Right ventricle myocardium superior (tissue), 1 donor: ENCODE measurements at regions not wholly inside any gene's neighbourhood (a gene's known extent, or its start where the extent isn't known, plus 50 kb on each side); places are given as distances from the start of the nearest gene placed in this dataset.
"Not testable (repeated sequence)": the region's sequence is repeated elsewhere in the genome, so short reads cannot be mapped to it uniquely, and the experiment has no call there.

Source experiments
- ATAC-seq: fragments of 200-7000 bp; cut with Tn5 transposase; one replicate; pipeline ENCODE4 v1.9.1; 2020; ENCODE audit warnings: mild to moderate bottlenecking; ENCODE audit not compliant: poor library complexity
- DNase-seq: peaks from one replicate; pipeline ENCODE4 v3.0.0-alpha.2; 2020
- intact Hi-C: fragments of 100-400 bp; cut with DNase I; formaldehyde crosslinking; loops from one replicate; pipeline ENCODE4 v1.11.2; 2022
- donor health status: DM: no; HTN: yes; CAD: no; lungs with severe emphysema.

GRCh38 chr4:188411805-188412204 is 272.6 kb downstream of the TRIML1 start:
- DNase-seq, result no peak
- intact Hi-C loops, result no loop called here
- no peak for ATAC-seq

- no peak for ATAC-seq
- intact Hi-C loops, result no loop called here
- no peak for DNase-seq
These were observed 273.3 kb downstream of the TRIML1 start for GRCh38 chr4:188412499-188412898.

- intact Hi-C loops, result no loop called here
- no peak for DNase-seq
- no peak for ATAC-seq
These were observed 275.2 kb downstream of the TRIML1 start for GRCh38 chr4:188414441-188414840.

GRCh38 chr4:188417181-188417580 is 277.9 kb downstream of the TRIML1 start:
- no peak for ATAC-seq
- intact Hi-C loops, result no loop called here
- no peak for DNase-seq

- DNase-seq (no peak), ATAC-seq (no peak)
- intact Hi-C loops, result no loop called here
These were observed 283.8 kb downstream of the TRIML1 start for GRCh38 chr4:188423039-188423438.

GRCh38 chr4:188428935-188429334 is 289.7 kb downstream of the TRIML1 start:
- DNase-seq (no peak), ATAC-seq (no peak)
- intact Hi-C loops, result no loop called here

- intact Hi-C loops, result no loop called here
- DNase-seq (no peak), ATAC-seq (no peak)
These were observed 290.7 kb downstream of the TRIML1 start for GRCh38 chr4:188429965-188430364.

GRCh38 chr4:188430384-188430783 is 291.1 kb downstream of the TRIML1 start:
- ATAC-seq (peak; percentile 76), DNase-seq (no peak)
- intact Hi-C loops, result no loop called here

- intact Hi-C loops, result no loop called here
- DNase-seq (no peak), ATAC-seq (no peak)
These were observed 293.1 kb downstream of the TRIML1 start for GRCh38 chr4:188432328-188432727.

GRCh38 chr4:188433741-188434315 is 294.6 kb downstream of the TRIML1 start:
- intact Hi-C loops, result no loop called here
- DNase-seq (no peak), ATAC-seq (no peak)

- DNase-seq (no peak), ATAC-seq (no peak)
- intact Hi-C loops, result no loop called here
These were observed 295.4 kb downstream of the TRIML1 start for GRCh38 chr4:188434643-188435042.

GRCh38 chr4:188435381-188435780 is 296.1 kb downstream of the TRIML1 start:
- ATAC-seq (no peak), DNase-seq (no peak)
- intact Hi-C loops, result no loop called here

GRCh38 chr4:188437535-188437934 is 298.3 kb downstream of the TRIML1 start:
- intact Hi-C loops, result no loop called here
- no peak for ATAC-seq

GRCh38 chr4:188438391-188438824 is 299.2 kb downstream of the TRIML1 start:
- ATAC-seq, DNase-seq, intact Hi-C loops: not testable (repeated sequence)

More at GRCh38 chr4:188437535-188437934, 298.3 kb downstream of the TRIML1 start:
- no peak for DNase-seq

- intact Hi-C loops, result no loop called here
- ATAC-seq, result peak; percentile 94
- peak; percentile 58 for DNase-seq
These were observed 300.5 kb downstream of the TRIML1 start for GRCh38 chr4:188439641-188440311.

GRCh38 chr4:188444500-188444899 is 305.3 kb downstream of the TRIML1 start:
- ATAC-seq (no peak), DNase-seq (no peak)

GRCh38 chr4:188448996-188449395 is 309.8 kb downstream of the TRIML1 start:
- ATAC-seq, intact Hi-C loops: not testable (repeated sequence)

More at GRCh38 chr4:188444500-188444899, 305.3 kb downstream of the TRIML1 start:
- intact Hi-C loops, result no loop called here

GRCh38 chr4:188450571-188450970 is 311.3 kb downstream of the TRIML1 start:
- intact Hi-C loops, result no loop called here
- no peak for ATAC-seq
- no peak for DNase-seq

More at GRCh38 chr4:188448996-188449395, 309.8 kb downstream of the TRIML1 start:
- not testable (repeated sequence) for DNase-seq

- intact Hi-C loops, result no loop called here
- no peak for ATAC-seq
These were observed 312.9 kb downstream of the TRIML1 start for GRCh38 chr4:188452097-188452496.

GRCh38 chr4:188454575-188454974 is 315.3 kb downstream of the TRIML1 start:
- no peak for ATAC-seq
- DNase-seq, result no peak
- intact Hi-C loops, result no loop called here

More at GRCh38 chr4:188452097-188452496, 312.9 kb downstream of the TRIML1 start:
- no peak for DNase-seq
